ENCODE measurements at regions not wholly inside any gene's neighbourhood (a gene's known extent, or its start where the extent isn't known, plus 50 kb on each side); places are given as distances from the start of the nearest gene placed in this dataset.
"Not testable (repeated sequence)": the region's sequence is repeated elsewhere in the genome, so short reads cannot be mapped to it uniquely, and the experiment has no call there.

- no peaks in the 10 kb centered on the region for H3K9me3 ChIP-seq
- no peaks in the 10 kb centered on the region for H3K27me3 ChIP-seq
- no peaks in the 10 kb centered on the region for H3K36me3 ChIP-seq
- no peak overlapping the region for H3K4me3 ChIP-seq
- H3K4me1 ChIP-seq, result no peaks in the 10 kb centered on the region
- no peak for DNase-seq (ENCODE audit: low spot score)
- no peak overlapping the region for H3K27ac ChIP-seq
- TF ChIP-seq, protein P1, sequence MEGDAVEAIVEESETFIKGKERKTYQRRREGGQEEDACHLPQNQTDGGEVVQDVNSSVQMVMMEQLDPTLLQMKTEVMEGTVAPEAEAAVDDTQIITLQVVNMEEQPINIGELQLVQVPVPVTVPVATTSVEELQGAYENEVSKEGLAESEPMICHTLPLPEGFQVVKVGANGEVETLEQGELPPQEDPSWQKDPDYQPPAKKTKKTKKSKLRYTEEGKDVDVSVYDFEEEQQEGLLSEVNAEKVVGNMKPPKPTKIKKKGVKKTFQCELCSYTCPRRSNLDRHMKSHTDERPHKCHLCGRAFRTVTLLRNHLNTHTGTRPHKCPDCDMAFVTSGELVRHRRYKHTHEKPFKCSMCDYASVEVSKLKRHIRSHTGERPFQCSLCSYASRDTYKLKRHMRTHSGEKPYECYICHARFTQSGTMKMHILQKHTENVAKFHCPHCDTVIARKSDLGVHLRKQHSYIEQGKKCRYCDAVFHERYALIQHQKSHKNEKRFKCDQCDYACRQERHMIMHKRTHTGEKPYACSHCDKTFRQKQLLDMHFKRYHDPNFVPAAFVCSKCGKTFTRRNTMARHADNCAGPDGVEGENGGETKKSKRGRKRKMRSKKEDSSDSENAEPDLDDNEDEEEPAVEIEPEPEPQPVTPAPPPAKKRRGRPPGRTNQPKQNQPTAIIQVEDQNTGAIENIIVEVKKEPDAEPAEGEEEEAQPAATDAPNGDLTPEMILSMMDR (IDR thresholded peaks at IDR 0.05), result no peak
Observed at GRCh38 chr5:12592228-12592627, 688.0 kb upstream of the CTNND2 start.

GRCh38 chr5:12586406-12586805 is 682.2 kb upstream of the CTNND2 start:
- Histone ChIP-seq H3K27ac (no peak overlapping the region), H3K4me1 (no peaks in the 10 kb centered on the region), H3K9me3 (peaks cover 0 to 7% of the 10 kb centered on the region in 2 donors), H3K4me3 (no peak overlapping the region), H3K36me3 (no peaks in the 10 kb centered on the region), H3K27me3 (no peaks in the 10 kb centered on the region)
- TF ChIP-seq, protein P1 (IDR thresholded peaks at IDR 0.05), result no peak
- DNase-seq (ENCODE audit: low spot score), result no peak

- not testable (repeated sequence) for H3K27ac ChIP-seq; H3K36me3 ChIP-seq; H3K9me3 ChIP-seq; H3K27me3 ChIP-seq; H3K4me1 ChIP-seq; DNase-seq (ENCODE audit: low spot score); H3K4me3 ChIP-seq
Observed at GRCh38 chr5:12578803-12579202, 674.6 kb upstream of the CTNND2 start.

DNA sequence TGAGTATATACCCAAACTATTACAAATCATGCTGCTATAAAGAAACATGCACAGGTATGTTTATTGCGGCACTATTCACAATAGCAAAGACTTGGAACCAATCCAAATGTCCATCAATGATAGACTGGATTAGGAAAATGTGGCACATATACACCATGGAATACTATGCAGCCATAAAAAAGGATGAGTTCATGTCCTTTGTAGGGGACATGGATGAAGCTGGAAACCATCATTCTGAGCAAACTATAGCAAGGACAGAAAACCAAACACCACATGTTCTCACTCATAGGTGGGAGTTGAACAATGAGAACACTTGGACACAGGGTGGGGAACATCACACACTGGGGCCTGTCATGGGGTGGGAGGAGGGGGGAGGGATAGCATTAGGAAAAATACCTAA is 672.7 kb upstream of the CTNND2 start:
- not testable (repeated sequence) for DNase-seq (ENCODE audit: low spot score); H3K27ac ChIP-seq; H3K4me3 ChIP-seq; H3K27me3 ChIP-seq; H3K9me3 ChIP-seq; H3K4me1 ChIP-seq; H3K36me3 ChIP-seq

- H3K4me3 ChIP-seq; H3K36me3 ChIP-seq; H3K4me1 ChIP-seq; DNase-seq (ENCODE audit: low spot score); H3K27ac ChIP-seq; H3K9me3 ChIP-seq; H3K27me3 ChIP-seq: not testable (repeated sequence)
Observed at GRCh38 chr5:12574298-12575093, 670.2 kb upstream of the CTNND2 start.

GRCh38 chr5:12573916-12574297 is 669.7 kb upstream of the CTNND2 start:
- not testable (repeated sequence) for H3K4me1 ChIP-seq; H3K9me3 ChIP-seq; H3K4me3 ChIP-seq; H3K36me3 ChIP-seq; DNase-seq (ENCODE audit: low spot score); H3K27ac ChIP-seq; H3K27me3 ChIP-seq

GRCh38 chr5:12570688-12571087 is 666.4 kb upstream of the CTNND2 start:
- Histone ChIP-seq H3K9me3 (no peaks in the 10 kb centered on the region), H3K27me3 (no peaks in the 10 kb centered on the region), H3K36me3 (no peaks in the 10 kb centered on the region), H3K4me3 (no peak overlapping the region), H3K27ac (no peak overlapping the region), H3K4me1 (no peaks in the 10 kb centered on the region)
- no peak for DNase-seq (ENCODE audit: low spot score)
- TF ChIP-seq, protein P1 (IDR thresholded peaks at IDR 0.05), result no peak

DNA sequence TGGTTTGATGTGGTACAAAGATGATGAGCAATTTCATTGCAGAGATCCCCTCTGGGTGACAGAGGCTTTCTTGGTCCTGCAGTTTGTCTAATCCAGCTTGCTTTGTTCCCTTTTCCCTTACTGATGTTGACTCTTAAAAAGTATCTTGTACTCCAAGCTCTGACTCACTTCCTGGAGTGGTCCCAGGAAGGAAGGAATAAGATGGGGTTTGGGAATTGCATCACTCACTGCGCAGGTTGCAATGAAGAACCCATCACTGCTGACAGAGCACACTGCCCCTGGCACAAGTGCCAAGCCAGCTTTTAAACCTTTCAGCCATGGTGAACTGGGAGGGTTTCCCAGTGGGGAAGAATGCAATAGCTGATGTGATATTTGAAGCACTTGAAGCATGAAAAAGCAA is 662.2 kb upstream of the CTNND2 start:
- no peak for DNase-seq (ENCODE audit: low spot score)
- TF ChIP-seq, protein P1 (IDR thresholded peaks at IDR 0.05), result no peak
- H3K4me3 ChIP-seq, result no peak overlapping the region
- no peaks in the 10 kb centered on the region for H3K27me3 ChIP-seq
- no peak overlapping the region for H3K27ac ChIP-seq
- H3K4me1 ChIP-seq, result no peaks in the 10 kb centered on the region
- H3K9me3 ChIP-seq, result no peaks in the 10 kb centered on the region
- no peaks in the 10 kb centered on the region for H3K36me3 ChIP-seq
